Esophagus muscularis mucosa (tissue), 4 donors: ENCODE measurements at regions not wholly inside any gene's neighbourhood (a gene's known extent, or its start where the extent isn't known, plus 50 kb on each side); places are given as distances from the start of the nearest gene placed in this dataset.
"Not testable (repeated sequence)": the region's sequence is repeated elsewhere in the genome, so short reads cannot be mapped to it uniquely, and the experiment has no call there.

Experiments used
- DNase-seq: peaks from one replicate; pipeline ENCODE4 v3.0.0-alpha.2; 2017; ENCODE audit errors: extremely low spot score
- H3K27ac ChIP-seq, 4 donors: fragments of 200-600 bp; sonication (generic); replicated peaks in 1 of 4; 1 replicate in 3 of 4; 2 replicates in 1 of 4; pipeline ENCODE4 v1.5.1; 2016 to 2019; ENCODE audit warnings: mild to moderate bottlenecking in 1 of 4
- H3K27me3 ChIP-seq, 4 donors: fragments of 200-600 bp; sonication (generic); one replicate each; pipeline versions ENCODE4 v1.5.1 to v1.6.0; 2016 to 2019
- H3K36me3 ChIP-seq, 4 donors: fragments of 200-600 bp; sonication (generic); one replicate each; pipeline ENCODE4 v1.5.1; 2016 to 2019
- H3K4me1 ChIP-seq, 4 donors: fragments of 200-600 bp; sonication (generic); one replicate each; pipeline ENCODE4 v1.5.1; 2016 to 2019
- H3K4me3 ChIP-seq, 4 donors: fragments of 200-600 bp; sonication (generic); 1 replicate in 2 of 4; 2 replicates in 2 of 4; pipeline ENCODE4 v1.5.1; 2016 to 2019; ENCODE audit warnings: mild to moderate bottlenecking in 4 of 4, moderate library complexity in 1 of 4
- H3K9me3 ChIP-seq, 4 donors: fragments of 200-600 bp; sonication (generic); 1 replicate in 3 of 4; 2 replicates in 1 of 4; pipeline ENCODE4 v1.5.1; 2016 to 2019
- CTCF ChIP-seq, 3 experiments: fragments of 200-600 bp in 2 of 3; fragments of 450-650 bp in 1 of 3; sonication (generic) in 2 of 3; IDR thresholded peaks; one replicate each; pipeline ENCODE4 v1.5.1; 2017 to 2019; ENCODE audit warnings: antibody characterized with exemption in 3 of 3, mild to moderate bottlenecking in 2 of 3, moderate library complexity in 1 of 3
- EP300 ChIP-seq: sonication (generic); formaldehyde crosslinking; IDR thresholded peaks from one replicate; pipeline ENCODE4 v1.6.1; 2017; ENCODE audit warnings: antibody characterized with exemption
- POLR2A ChIP-seq: fragments of 450-650 bp; IDR thresholded peaks from one replicate; pipeline ENCODE4 v1.6.1; 2017; ENCODE audit warnings: antibody characterized with exemption, moderate library complexity, mild to moderate bottlenecking, low read depth
- POLR2AphosphoS5 ChIP-seq, 2 donors: sonication (generic); formaldehyde crosslinking; IDR thresholded peaks; one replicate each; pipeline ENCODE4 v1.6.1; 2017; ENCODE audit warnings: antibody characterized with exemption in 2 of 2
- WGBS: methylation state at CpG from one replicate; pipeline ENCODE4 v1.1.5; 2018; 5-methylcytosine and 5-hydroxymethylcytosine counted together
- intact Hi-C: fragments of 100-400 bp; cut with DNase I; formaldehyde crosslinking; loops from one replicate; pipeline ENCODE4 v1.15.1; 2023

DNA sequence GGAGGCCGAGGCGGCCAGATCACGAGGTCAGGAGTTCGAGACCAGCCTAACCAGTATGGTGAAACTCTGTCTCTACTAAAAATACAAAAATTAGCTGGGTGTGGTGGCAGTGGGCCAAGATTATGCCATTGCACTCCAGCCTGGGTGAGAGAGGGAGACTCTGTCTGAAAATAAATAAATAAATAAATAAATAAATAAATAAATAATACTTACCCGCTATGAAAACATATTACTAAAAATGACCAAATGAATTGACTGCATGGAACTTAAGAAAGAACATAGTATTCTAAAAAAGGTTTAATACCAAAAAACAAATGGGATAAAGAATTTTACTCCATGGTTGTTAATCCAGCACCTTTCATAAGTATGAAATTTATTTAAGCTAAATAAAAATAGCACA, 305.0 kb downstream of the GATA3 start:
- 96% methylated on average over 5 of the region's 5 CpGs for WGBS
- no peaks in the 10 kb centered on the region for H3K9me3 ChIP-seq
- TF ChIP-seq POLR2AphosphoS5 (IDR thresholded peaks at IDR 0.05) (no peak), EP300 (no peak), POLR2A (no peak), CTCF (IDR thresholded peaks at IDR 0.05) (no peak)
- H3K27me3 ChIP-seq: peaks cover 0 to 8% (median 0%) of the 10 kb centered on the region in 4 donors
- no peaks in the 10 kb centered on the region for H3K4me1 ChIP-seq
- H3K27ac ChIP-seq: no peak overlapping the region
- DNase-seq: no peak
- intact Hi-C loops: no loop called here
- H3K36me3 ChIP-seq: no peaks in the 10 kb centered on the region
- H3K4me3 ChIP-seq: no peak overlapping the region

GRCh38 chr10:8360365-8360764, 305.9 kb downstream of the GATA3 start:
- peaks cover 0 to 8% (median 0%) of the 10 kb centered on the region in 4 donors for H3K27me3 ChIP-seq
- no peaks in the 10 kb centered on the region for H3K4me1 ChIP-seq
- DNase-seq: no peak
- H3K9me3 ChIP-seq: no peaks in the 10 kb centered on the region
- intact Hi-C loops: no loop called here
- 89% methylated on average over 7 of the region's 7 CpGs for WGBS
- no peak overlapping the region for H3K27ac ChIP-seq
- TF ChIP-seq POLR2A (no peak), EP300 (no peak)
- H3K4me3 ChIP-seq: no peak overlapping the region
- H3K36me3 ChIP-seq: no peaks in the 10 kb centered on the region

- no peaks in the 10 kb centered on the region for H3K9me3 ChIP-seq
- TF ChIP-seq POLR2A: no peak
- TF ChIP-seq EP300: no peak
- no peak for TF ChIP-seq POLR2AphosphoS5 (IDR thresholded peaks at IDR 0.05)
- TF ChIP-seq CTCF (IDR thresholded peaks at IDR 0.05): no peak
- no peaks in the 10 kb centered on the region for H3K4me1 ChIP-seq
- H3K36me3 ChIP-seq: no peaks in the 10 kb centered on the region
- no peak overlapping the region for H3K27ac ChIP-seq
- H3K27me3 ChIP-seq: peaks cover 0 to 8% (median 0%) of the 10 kb centered on the region in 4 donors
- WGBS: 66% methylated on average over 2 of the region's 2 CpGs
- no peak overlapping the region for H3K4me3 ChIP-seq
- intact Hi-C loops: no loop called here
- DNase-seq: no peak
Observed at GRCh38 chr10:8360814-8361509, 306.5 kb downstream of the GATA3 start.

DNA sequence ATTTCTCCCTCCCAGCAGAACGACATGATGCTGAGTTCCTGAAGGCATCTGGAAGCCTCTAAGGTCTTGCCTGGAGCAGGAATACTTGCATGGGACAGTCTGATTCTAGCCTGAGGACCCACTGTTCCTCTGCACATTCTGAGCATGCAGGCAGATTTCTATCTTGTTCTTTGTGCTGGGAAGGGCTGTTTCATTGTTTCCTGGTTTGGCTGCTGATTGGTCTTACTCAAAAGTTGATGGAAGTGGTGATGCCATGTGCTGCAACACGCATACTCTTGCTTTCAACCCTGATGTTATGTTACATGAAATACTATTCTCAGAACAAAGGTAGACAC, 307.0 kb downstream of the GATA3 start:
- 66% methylated on average over 2 of the region's 2 CpGs for WGBS
- H3K9me3 ChIP-seq: no peaks in the 10 kb centered on the region
- intact Hi-C loops: no loop called here
- H3K27me3 ChIP-seq: peaks cover 0 to 8% (median 0%) of the 10 kb centered on the region in 4 donors
- TF ChIP-seq EP300 (no peak), CTCF (IDR thresholded peaks at IDR 0.05) (no peak), POLR2A (no peak), POLR2AphosphoS5 (IDR thresholded peaks at IDR 0.05) (no peak)
- DNase-seq: no peak
- H3K36me3 ChIP-seq: no peaks in the 10 kb centered on the region
- no peak overlapping the region for H3K27ac ChIP-seq
- H3K4me1 ChIP-seq: no peaks in the 10 kb centered on the region
- H3K4me3 ChIP-seq: no peak overlapping the region

DNA sequence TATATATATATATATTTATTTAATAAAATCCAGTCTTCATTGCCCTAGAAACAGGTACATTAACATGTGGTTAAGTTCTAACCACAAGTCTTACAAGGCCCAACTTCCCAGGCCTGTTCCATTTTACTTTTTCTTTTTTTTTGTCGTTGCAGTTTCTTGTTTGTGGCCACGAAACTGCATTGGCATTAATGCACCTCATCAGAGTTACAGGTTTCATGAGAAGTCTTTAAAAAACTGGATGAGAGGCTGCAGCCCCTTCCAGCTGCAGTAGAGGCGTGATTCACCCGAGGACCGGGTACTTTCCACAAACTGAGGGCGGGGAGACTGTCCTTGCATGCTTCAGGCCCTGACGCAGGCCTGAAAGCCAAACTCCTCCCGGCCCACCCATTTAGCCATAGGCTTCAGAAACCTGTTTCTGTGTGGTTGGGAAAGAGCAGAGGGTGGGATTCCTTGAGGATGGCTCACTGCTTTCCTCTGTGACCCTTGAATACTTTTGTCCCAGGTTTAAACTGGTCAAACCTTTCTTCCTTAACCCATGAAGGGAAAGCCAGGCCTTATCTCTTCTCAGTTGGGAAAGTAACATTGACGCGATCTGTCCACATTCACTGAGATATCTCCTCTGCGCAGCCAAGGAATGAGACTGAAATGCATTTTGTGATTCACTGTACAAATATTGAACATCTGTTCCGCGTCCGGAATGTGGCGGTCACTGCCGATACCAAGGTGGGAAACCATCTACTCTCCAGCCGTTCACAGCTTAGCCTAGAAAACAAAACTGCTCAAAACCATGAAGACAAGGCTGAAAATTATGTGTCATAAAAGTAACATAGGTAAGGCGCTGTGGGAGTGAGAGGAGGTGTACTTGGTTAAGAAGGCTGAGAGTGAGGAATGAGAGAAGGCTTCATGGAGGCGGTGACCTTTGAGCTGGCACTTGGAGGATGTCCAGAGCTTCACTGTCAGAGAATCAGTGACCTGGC, 311.7 kb downstream of the GATA3 start:
- Histone ChIP-seq H3K36me3 (no peaks in the 10 kb centered on the region), H3K9me3 (no peaks in the 10 kb centered on the region), H3K4me1 (no peaks in the 10 kb centered on the region), H3K27me3 (no peaks in the 10 kb centered on the region), H3K4me3 (no peak overlapping the region), H3K27ac (no peak overlapping the region)
- WGBS: 83% methylated on average over 19 of the region's 19 CpGs
- intact Hi-C loops: no loop called here
- TF ChIP-seq POLR2AphosphoS5 (IDR thresholded peaks at IDR 0.05) (no peak), POLR2A (no peak), CTCF (IDR thresholded peaks at IDR 0.05) (no peak), EP300 (no peak)
- no peak for DNase-seq

DNA sequence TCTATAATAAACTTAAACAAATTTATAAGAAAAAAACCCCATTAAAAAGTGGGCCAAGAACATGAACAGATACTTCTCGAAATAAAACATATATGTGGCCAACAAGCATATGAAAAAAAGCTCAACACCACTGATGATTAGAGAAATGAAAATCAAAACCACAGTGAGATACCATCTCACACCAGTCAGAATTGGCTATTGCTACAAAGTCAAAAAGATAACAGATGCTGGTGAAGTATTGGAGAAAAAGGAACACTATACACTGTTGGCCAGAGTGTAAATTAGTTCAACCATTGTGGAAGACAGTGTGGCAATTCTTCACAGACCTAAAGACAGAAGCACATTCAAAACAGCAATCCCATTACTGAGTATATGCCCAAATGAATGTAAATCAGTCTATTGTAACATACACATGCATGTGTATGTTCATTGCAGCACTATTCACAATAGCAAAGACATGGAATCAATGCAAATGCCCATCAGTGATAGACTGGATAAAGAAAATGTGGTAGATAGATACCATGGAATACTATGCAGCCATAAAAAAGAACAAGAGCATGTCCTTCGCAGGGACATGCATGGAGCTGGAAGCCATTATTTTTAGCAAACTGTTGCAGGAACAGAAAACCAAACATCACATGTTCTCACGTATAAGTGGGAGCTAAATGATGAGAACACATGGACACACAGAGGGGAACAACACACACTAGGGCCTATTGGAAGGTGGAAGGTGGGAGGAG, 313.4 kb downstream of the GATA3 start:
- H3K27ac ChIP-seq, H3K9me3 ChIP-seq, H3K27me3 ChIP-seq, H3K4me3 ChIP-seq, intact Hi-C loops, H3K36me3 ChIP-seq, DNase-seq, H3K4me1 ChIP-seq: not testable (repeated sequence)
- WGBS: 87% methylated on average over 3 of the region's 3 CpGs
